ENCODE measurements at regions not wholly inside any gene's neighbourhood (a gene's known extent, or its start where the extent isn't known, plus 50 kb on each side); places are given as distances from the start of the nearest gene placed in this dataset.

GRCh38 chr5:82560969-82561368 is 282.8 kb upstream of the RPS23 start:
- DNase-seq, result no peak
- H3K4me3 ChIP-seq (ENCODE audit: low read depth, low read length), result no peak overlapping the region
- H3K36me3 ChIP-seq, result no peaks in the 10 kb centered on the region
- TF ChIP-seq CTCF (IDR thresholded peaks at IDR 0.05; ENCODE audit: low read depth, low read length), result no peak
- no peaks in the 10 kb centered on the region for H3K27me3 ChIP-seq
- no peaks in the 10 kb centered on the region for H3K4me1 ChIP-seq
- no peaks in the 10 kb centered on the region for H3K9me3 ChIP-seq

GRCh38 chr5:82560561-82560960 is 282.4 kb upstream of the RPS23 start:
- no peaks in the 10 kb centered on the region for H3K9me3 ChIP-seq
- no peak for TF ChIP-seq CTCF (IDR thresholded peaks at IDR 0.05; ENCODE audit: low read depth, low read length)
- no peaks in the 10 kb centered on the region for H3K27me3 ChIP-seq
- H3K4me1 ChIP-seq, result no peaks in the 10 kb centered on the region
- H3K4me3 ChIP-seq (ENCODE audit: low read depth, low read length), result no peak overlapping the region
- H3K36me3 ChIP-seq, result no peaks in the 10 kb centered on the region
- DNase-seq, result no peak

- no peak for TF ChIP-seq CTCF (IDR thresholded peaks at IDR 0.05; ENCODE audit: low read depth, low read length)
Measured at GRCh38 chr5:82551840-82552385, 273.8 kb upstream of the RPS23 start.

GRCh38 chr5:82551192-82551591 is 273.0 kb upstream of the RPS23 start:
- Histone ChIP-seq H3K36me3 (no peaks in the 10 kb centered on the region), H3K27me3 (no peaks in the 10 kb centered on the region), H3K4me1 (peaks cover 10% of the 10 kb centered on the region), H3K9me3 (no peaks in the 10 kb centered on the region), H3K4me3 (ENCODE audit: low read depth, low read length) (no peak overlapping the region)
- TF ChIP-seq CTCF (IDR thresholded peaks at IDR 0.05; ENCODE audit: low read depth, low read length), result no peak
- DNase-seq, result no peak

More at GRCh38 chr5:82551840-82552385, 273.8 kb upstream of the RPS23 start:
- H3K27me3 ChIP-seq, result no peaks in the 10 kb centered on the region
- H3K36me3 ChIP-seq, result no peaks in the 10 kb centered on the region
- H3K4me3 ChIP-seq (ENCODE audit: low read depth, low read length), result peak overlapping the region; percentile 39
- H3K4me1 ChIP-seq, result peaks cover 10% of the 10 kb centered on the region
- DNase-seq, result peak; percentile 63
- H3K9me3 ChIP-seq, result no peaks in the 10 kb centered on the region

- no peak overlapping the region for H3K4me3 ChIP-seq (ENCODE audit: low read depth, low read length)
- no peaks in the 10 kb centered on the region for H3K36me3 ChIP-seq
- no peak for DNase-seq
- no peaks in the 10 kb centered on the region for H3K27me3 ChIP-seq
- H3K4me1 ChIP-seq, result peaks cover 10% of the 10 kb centered on the region
- TF ChIP-seq CTCF (IDR thresholded peaks at IDR 0.05; ENCODE audit: low read depth, low read length), result no peak
- H3K9me3 ChIP-seq, result no peaks in the 10 kb centered on the region
Measured at GRCh38 chr5:82549263-82549662, 271.1 kb upstream of the RPS23 start.

- H3K27me3 ChIP-seq, result no peaks in the 10 kb centered on the region
- no peaks in the 10 kb centered on the region for H3K9me3 ChIP-seq
- no peak overlapping the region for H3K4me3 ChIP-seq (ENCODE audit: low read depth, low read length)
- H3K36me3 ChIP-seq, result no peaks in the 10 kb centered on the region
- DNase-seq, result no peak
- peaks cover 2% of the 10 kb centered on the region for H3K4me1 ChIP-seq
- TF ChIP-seq CTCF (IDR thresholded peaks at IDR 0.05; ENCODE audit: low read depth, low read length), result no peak
Measured at GRCh38 chr5:82544004-82544403, 265.9 kb upstream of the RPS23 start.

Measured in BE2C (cell line).